ENCODE measurements at regions not wholly inside any gene's neighbourhood (a gene's known extent, or its start where the extent isn't known, plus 50 kb on each side); places are given as distances from the start of the nearest gene placed in this dataset.

DNA sequence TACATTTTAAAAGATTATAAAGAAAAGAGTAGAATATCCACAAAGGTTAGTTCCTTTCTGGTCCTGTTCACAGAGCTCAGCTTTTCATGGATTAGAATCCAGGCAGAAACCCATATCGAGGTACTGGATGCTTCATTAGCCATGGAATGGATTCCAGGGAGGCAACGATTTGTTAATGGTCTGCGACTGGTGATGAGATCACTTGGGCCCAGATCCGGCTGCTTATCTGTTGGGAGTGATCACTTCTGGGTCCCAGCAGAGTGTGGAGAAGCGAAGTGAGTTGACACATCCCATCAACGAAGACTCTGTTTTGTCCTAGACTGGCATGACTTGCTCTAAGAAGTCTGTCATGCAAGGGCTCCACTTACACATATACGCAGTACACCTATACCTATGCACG is 165.8 kb downstream of the MAF start:
- no peaks in the 10 kb centered on the region for H3K27me3 ChIP-seq (ENCODE audit: low read length)
- H3K4me2 ChIP-seq (ENCODE audit: low read depth, low read length, poor library complexity, severe bottlenecking): no peak overlapping the region
- no peak overlapping the region for H3K4me3 ChIP-seq (ENCODE audit: low read length)
- no peaks in the 10 kb centered on the region for H3K9me2 ChIP-seq (replicated peaks; ENCODE audit: insufficient read depth, low read length)
- H3K79me2 ChIP-seq (ENCODE audit: low read length): no peaks in the 10 kb centered on the region
- H2AFZ ChIP-seq (ENCODE audit: low read length): no peak overlapping the region
- no peak overlapping the region for H3K9ac ChIP-seq (ENCODE audit: low read length)
- H3K36me3 ChIP-seq (ENCODE audit: insufficient read depth, low read length): no peaks in the 10 kb centered on the region
- no peak for DNase-seq
- H4K20me1 ChIP-seq (ENCODE audit: insufficient read depth, low read depth, low read length): no peaks in the 10 kb centered on the region
- H3K9me3 ChIP-seq (ENCODE audit: low read length): no peaks in the 10 kb centered on the region
- no peaks in the 10 kb centered on the region for H3K4me1 ChIP-seq (ENCODE audit: low read length)
- H3K27ac ChIP-seq (ENCODE audit: low read length): no peak overlapping the region

DNA sequence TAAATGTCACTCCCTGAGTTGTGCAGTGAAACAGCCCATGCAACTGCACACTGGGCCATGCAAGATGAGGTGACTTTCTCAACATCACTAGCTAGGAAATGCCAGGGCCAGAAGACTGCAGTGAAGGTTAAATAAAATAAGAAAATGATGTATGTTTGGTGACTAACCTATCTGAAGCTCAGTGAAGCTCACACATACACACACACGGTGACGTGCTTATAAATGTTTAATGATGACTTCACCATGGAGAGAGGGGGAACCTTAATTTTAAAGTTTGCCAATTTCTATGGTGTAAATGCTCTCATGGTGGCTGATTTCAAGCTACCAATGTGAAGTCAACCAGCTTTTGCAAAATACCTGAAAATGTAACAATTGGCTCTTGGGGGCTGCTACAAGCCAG is 166.4 kb downstream of the MAF start:
- H3K79me2 ChIP-seq (ENCODE audit: low read length): no peaks in the 10 kb centered on the region
- H2AFZ ChIP-seq (ENCODE audit: low read length): no peak overlapping the region
- H3K4me1 ChIP-seq (ENCODE audit: low read length): no peaks in the 10 kb centered on the region
- no peak overlapping the region for H3K9ac ChIP-seq (ENCODE audit: low read length)
- H3K36me3 ChIP-seq (ENCODE audit: insufficient read depth, low read length): no peaks in the 10 kb centered on the region
- no peaks in the 10 kb centered on the region for H3K9me2 ChIP-seq (replicated peaks; ENCODE audit: insufficient read depth, low read length)
- no peak overlapping the region for H3K27ac ChIP-seq (ENCODE audit: low read length)
- no peak overlapping the region for H3K4me2 ChIP-seq (ENCODE audit: low read depth, low read length, poor library complexity, severe bottlenecking)
- H3K27me3 ChIP-seq (ENCODE audit: low read length): no peaks in the 10 kb centered on the region
- no peaks in the 10 kb centered on the region for H3K9me3 ChIP-seq (ENCODE audit: low read length)
- no peak overlapping the region for H3K4me3 ChIP-seq (ENCODE audit: low read length)
- no peak for DNase-seq
- H4K20me1 ChIP-seq (ENCODE audit: insufficient read depth, low read depth, low read length): no peaks in the 10 kb centered on the region

DNA sequence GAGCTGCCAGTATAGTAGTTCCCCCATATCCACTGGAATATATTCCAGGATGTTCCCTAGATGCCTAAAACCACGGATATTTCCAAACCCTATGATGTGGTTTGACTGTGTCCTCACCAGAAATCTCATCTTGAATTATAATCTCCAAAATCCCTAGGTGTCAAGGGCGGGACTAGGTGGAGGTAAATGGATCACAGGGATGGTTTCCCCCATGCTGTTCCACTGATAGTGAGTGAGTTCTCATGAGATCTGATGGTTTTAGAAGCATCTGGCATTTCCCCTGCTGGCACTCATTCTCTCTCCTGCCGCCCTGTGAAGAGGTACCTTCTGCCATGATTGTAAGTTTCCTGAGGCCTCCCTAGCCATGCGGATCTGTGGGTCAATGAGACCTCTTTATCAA is 168.6 kb downstream of the MAF start:
- Histone ChIP-seq H4K20me1 (ENCODE audit: insufficient read depth, low read depth, low read length) (no peaks in the 10 kb centered on the region), H3K36me3 (ENCODE audit: insufficient read depth, low read length) (no peaks in the 10 kb centered on the region), H3K9me3 (ENCODE audit: low read length) (no peaks in the 10 kb centered on the region), H3K4me3 (ENCODE audit: low read length) (no peak overlapping the region), H3K9ac (ENCODE audit: low read length) (no peak overlapping the region), H3K4me1 (ENCODE audit: low read length) (no peaks in the 10 kb centered on the region), H3K4me2 (ENCODE audit: low read depth, low read length, poor library complexity, severe bottlenecking) (no peak overlapping the region), H3K79me2 (ENCODE audit: low read length) (no peaks in the 10 kb centered on the region), H3K9me2 (replicated peaks; ENCODE audit: insufficient read depth, low read length) (no peaks in the 10 kb centered on the region), H3K27ac (ENCODE audit: low read length) (no peak overlapping the region), H2AFZ (ENCODE audit: low read length) (no peak overlapping the region), H3K27me3 (ENCODE audit: low read length) (no peaks in the 10 kb centered on the region)
- no peak for DNase-seq

DNA sequence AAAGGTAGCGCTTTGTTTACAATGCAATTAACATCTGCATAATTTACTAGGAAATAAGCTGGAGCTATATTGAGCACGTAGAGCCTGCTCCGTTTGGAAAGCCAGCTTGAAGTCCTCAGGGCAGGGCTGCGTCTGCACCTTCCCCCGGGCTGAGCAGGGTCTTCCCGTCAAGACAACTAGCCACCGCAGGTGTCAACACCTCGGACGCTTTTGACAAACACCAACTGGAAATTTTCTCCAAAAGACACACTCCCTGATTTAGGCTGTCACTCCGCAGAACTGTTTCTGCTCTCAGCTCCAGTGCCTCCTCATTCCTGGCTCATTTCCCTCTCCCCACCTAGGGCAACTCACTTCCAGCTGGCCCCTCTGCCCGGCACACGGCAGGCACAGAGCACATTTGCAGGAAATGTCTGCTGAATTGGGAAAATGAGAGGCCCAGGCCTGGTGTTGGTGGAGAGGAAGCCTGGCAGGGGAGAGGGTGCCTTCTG is 170.3 kb downstream of the MAF start:
- DNase-seq: no peak
- Histone ChIP-seq H3K9ac (ENCODE audit: low read length) (no peak overlapping the region), H2AFZ (ENCODE audit: low read length) (no peak overlapping the region)

DNA sequence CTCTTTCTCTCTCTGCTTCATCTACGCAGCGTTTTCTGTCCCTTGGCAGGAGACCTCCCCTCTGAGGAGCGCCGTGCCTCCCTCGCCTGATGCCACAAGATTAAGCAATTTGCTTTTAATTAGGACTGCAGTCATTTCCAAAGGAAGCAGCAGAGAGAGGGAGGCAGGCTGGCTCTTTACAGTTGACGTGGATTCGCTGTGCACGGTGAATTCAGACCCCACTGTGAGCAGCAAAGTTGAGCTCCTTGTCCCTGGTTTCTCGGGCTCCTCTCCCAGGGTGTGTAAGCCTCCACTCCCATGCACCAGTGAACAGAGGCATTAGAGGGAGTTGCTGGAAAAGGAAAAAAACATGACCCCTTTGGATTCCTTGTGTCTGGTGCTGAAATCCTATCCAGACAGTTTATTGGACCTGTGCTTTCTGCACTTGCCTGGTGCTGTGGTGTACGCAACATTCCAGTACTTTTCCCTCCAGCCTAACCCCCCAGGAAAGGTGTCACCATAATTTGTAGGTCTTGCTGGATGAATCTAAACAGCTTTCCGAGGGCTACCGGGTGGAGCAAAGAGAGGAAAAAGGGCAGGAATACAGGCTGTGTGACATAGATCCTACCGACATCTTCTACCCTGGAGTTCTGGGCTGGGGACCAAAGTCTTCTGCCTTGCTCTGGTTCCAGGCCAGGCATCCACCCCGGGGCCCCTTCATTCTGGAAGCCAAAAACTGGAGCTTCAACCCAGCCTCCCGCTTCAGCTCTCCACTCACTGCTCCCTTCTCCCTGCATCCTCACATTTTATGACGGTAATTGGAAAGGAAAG is 171.0 kb downstream of the MAF start:
- H2AFZ ChIP-seq (ENCODE audit: low read length): no peak overlapping the region
- H3K4me2 ChIP-seq (ENCODE audit: low read depth, low read length, poor library complexity, severe bottlenecking): no peak overlapping the region
- H3K4me3 ChIP-seq (ENCODE audit: low read length): no peak overlapping the region
- DNase-seq: no peak
- no peaks in the 10 kb centered on the region for H3K27me3 ChIP-seq (ENCODE audit: low read length)
- H3K79me2 ChIP-seq (ENCODE audit: low read length): no peaks in the 10 kb centered on the region
- no peaks in the 10 kb centered on the region for H3K4me1 ChIP-seq (ENCODE audit: low read length)
- no peaks in the 10 kb centered on the region for H3K9me2 ChIP-seq (replicated peaks; ENCODE audit: insufficient read depth, low read length)
- no peak overlapping the region for H3K9ac ChIP-seq (ENCODE audit: low read length)
- no peaks in the 10 kb centered on the region for H4K20me1 ChIP-seq (ENCODE audit: insufficient read depth, low read depth, low read length)
- H3K9me3 ChIP-seq (ENCODE audit: low read length): no peaks in the 10 kb centered on the region
- H3K36me3 ChIP-seq (ENCODE audit: insufficient read depth, low read length): no peaks in the 10 kb centered on the region
- H3K27ac ChIP-seq (ENCODE audit: low read length): no peak overlapping the region

More for the DNA sequence above, 170.3 kb downstream of the MAF start:
- Histone ChIP-seq H3K4me2 (ENCODE audit: low read depth, low read length, poor library complexity, severe bottlenecking) (no peak overlapping the region), H3K27me3 (ENCODE audit: low read length) (no peaks in the 10 kb centered on the region), H3K4me1 (ENCODE audit: low read length) (no peaks in the 10 kb centered on the region), H3K9me3 (ENCODE audit: low read length) (no peaks in the 10 kb centered on the region), H3K4me3 (ENCODE audit: low read length) (no peak overlapping the region), H3K9me2 (replicated peaks; ENCODE audit: insufficient read depth, low read length) (no peaks in the 10 kb centered on the region), H4K20me1 (ENCODE audit: insufficient read depth, low read depth, low read length) (no peaks in the 10 kb centered on the region), H3K27ac (ENCODE audit: low read length) (no peak overlapping the region), H3K36me3 (ENCODE audit: insufficient read depth, low read length) (no peaks in the 10 kb centered on the region), H3K79me2 (ENCODE audit: low read length) (no peaks in the 10 kb centered on the region)

DNA sequence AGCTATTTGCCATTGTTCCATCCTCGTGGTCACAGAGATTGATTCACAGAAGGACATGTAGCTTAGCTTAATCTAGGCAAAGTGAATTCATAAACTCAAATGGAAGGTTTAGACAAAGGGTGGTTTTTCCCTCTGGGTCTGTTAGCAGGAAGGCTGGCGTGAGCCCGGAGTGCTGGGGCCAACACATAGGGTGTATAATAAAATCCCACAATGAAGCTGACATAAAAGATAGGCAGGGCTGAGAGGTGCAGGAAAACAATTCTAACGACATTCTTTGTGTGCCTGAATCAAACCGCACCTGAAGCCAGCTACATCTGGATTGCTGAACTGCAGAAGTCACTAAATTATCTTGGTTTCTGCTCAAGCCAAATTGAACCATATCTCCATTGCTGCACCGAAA is 173.9 kb downstream of the MAF start:
- H3K4me1 ChIP-seq (ENCODE audit: low read length): no peaks in the 10 kb centered on the region
- no peaks in the 10 kb centered on the region for H3K36me3 ChIP-seq (ENCODE audit: insufficient read depth, low read length)
- no peaks in the 10 kb centered on the region for H3K79me2 ChIP-seq (ENCODE audit: low read length)
- no peak for DNase-seq
- H3K4me2 ChIP-seq (ENCODE audit: low read depth, low read length, poor library complexity, severe bottlenecking): no peak overlapping the region
- no peaks in the 10 kb centered on the region for H3K27me3 ChIP-seq (ENCODE audit: low read length)
- H3K9me3 ChIP-seq (ENCODE audit: low read length): no peaks in the 10 kb centered on the region
- no peak overlapping the region for H3K4me3 ChIP-seq (ENCODE audit: low read length)
- no peaks in the 10 kb centered on the region for H4K20me1 ChIP-seq (ENCODE audit: insufficient read depth, low read depth, low read length)
- no peaks in the 10 kb centered on the region for H3K9me2 ChIP-seq (replicated peaks; ENCODE audit: insufficient read depth, low read length)
- no peak overlapping the region for H2AFZ ChIP-seq (ENCODE audit: low read length)
- no peak overlapping the region for H3K27ac ChIP-seq (ENCODE audit: low read length)
- no peak overlapping the region for H3K9ac ChIP-seq (ENCODE audit: low read length)

DNA sequence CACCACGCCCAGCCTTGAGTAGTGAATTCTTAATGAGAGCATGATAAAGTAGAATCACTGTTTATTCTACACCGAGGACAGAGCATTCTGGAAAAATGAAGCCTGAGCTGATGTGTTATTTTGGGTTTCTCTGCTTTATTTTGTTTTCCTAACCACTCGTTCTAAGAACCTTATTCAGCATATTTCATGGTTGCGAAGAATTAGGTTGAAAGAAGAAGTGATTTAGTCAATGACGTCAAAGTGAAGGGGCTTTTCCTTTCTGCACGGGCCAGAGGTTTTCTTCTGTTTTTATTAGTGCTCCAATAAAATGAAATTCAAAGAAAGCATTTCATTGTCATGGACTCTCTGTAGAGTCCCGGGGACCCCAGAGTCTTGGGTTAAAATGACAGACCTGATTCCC is 178.5 kb downstream of the MAF start:
- no peak for DNase-seq
- H3K36me3 ChIP-seq (ENCODE audit: insufficient read depth, low read length): no peaks in the 10 kb centered on the region
- H3K27ac ChIP-seq (ENCODE audit: low read length): no peak overlapping the region
- no peaks in the 10 kb centered on the region for H3K9me2 ChIP-seq (replicated peaks; ENCODE audit: insufficient read depth, low read length)
- H2AFZ ChIP-seq (ENCODE audit: low read length): no peak overlapping the region
- H3K9ac ChIP-seq (ENCODE audit: low read length): no peak overlapping the region
- no peaks in the 10 kb centered on the region for H4K20me1 ChIP-seq (ENCODE audit: insufficient read depth, low read depth, low read length)
- no peaks in the 10 kb centered on the region for H3K9me3 ChIP-seq (ENCODE audit: low read length)
- H3K4me1 ChIP-seq (ENCODE audit: low read length): no peaks in the 10 kb centered on the region
- H3K4me3 ChIP-seq (ENCODE audit: low read length): no peak overlapping the region
- H3K4me2 ChIP-seq (ENCODE audit: low read depth, low read length, poor library complexity, severe bottlenecking): no peak overlapping the region
- no peaks in the 10 kb centered on the region for H3K27me3 ChIP-seq (ENCODE audit: low read length)
- H3K79me2 ChIP-seq (ENCODE audit: low read length): no peaks in the 10 kb centered on the region

DNA sequence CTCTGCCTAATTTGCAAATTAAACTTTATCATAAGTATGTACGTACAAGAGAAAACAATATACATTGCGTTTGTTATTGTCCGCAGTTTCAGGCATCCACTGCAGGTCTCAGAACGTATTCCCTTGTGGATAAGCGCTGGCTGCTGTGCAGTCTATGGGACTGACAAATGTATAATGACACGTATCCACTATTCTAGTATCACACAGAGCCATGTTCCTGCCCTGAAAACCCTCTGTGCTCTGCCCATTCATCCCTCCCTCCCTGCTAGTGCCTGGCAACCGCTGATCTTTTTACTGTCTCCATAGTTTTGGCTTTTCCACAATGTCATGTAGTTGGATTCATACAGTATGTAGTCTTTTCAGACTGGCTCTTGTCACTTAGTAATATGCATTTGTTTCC is 179.4 kb downstream of the MAF start:
- H3K27ac ChIP-seq (ENCODE audit: low read length): no peak overlapping the region
- H3K9ac ChIP-seq (ENCODE audit: low read length): no peak overlapping the region
- H3K27me3 ChIP-seq (ENCODE audit: low read length): no peaks in the 10 kb centered on the region
- H3K4me2 ChIP-seq (ENCODE audit: low read depth, low read length, poor library complexity, severe bottlenecking): no peak overlapping the region
- DNase-seq: no peak
- no peaks in the 10 kb centered on the region for H3K9me2 ChIP-seq (replicated peaks; ENCODE audit: insufficient read depth, low read length)
- no peaks in the 10 kb centered on the region for H3K36me3 ChIP-seq (ENCODE audit: insufficient read depth, low read length)
- H3K79me2 ChIP-seq (ENCODE audit: low read length): no peaks in the 10 kb centered on the region
- H2AFZ ChIP-seq (ENCODE audit: low read length): no peak overlapping the region
- H3K4me3 ChIP-seq (ENCODE audit: low read length): no peak overlapping the region
- H3K9me3 ChIP-seq (ENCODE audit: low read length): no peaks in the 10 kb centered on the region
- H3K4me1 ChIP-seq (ENCODE audit: low read length): no peaks in the 10 kb centered on the region
- no peaks in the 10 kb centered on the region for H4K20me1 ChIP-seq (ENCODE audit: insufficient read depth, low read depth, low read length)
